Smooth muscle cell (in vitro differentiated cells): ENCODE measurements at regions not wholly inside any gene's neighbourhood (a gene's known extent, or its start where the extent isn't known, plus 50 kb on each side); places are given as distances from the start of the nearest gene placed in this dataset.

Experiments used
- DNase-seq: peaks from one replicate; lab custom pipeline; 2025; ENCODE audit not compliant: unreplicated experiment; lab: John Stamatoyannopoulos, UW
- H2AFZ ChIP-seq: fragments of 200-600 bp; sonication (generic); 2 replicates; pipeline ENCODE4 v1.6.0; 2016; ENCODE audit warnings: antibody characterized with exemption, low read depth, mild to moderate bottlenecking
- H3F3A ChIP-seq: fragments of 200-600 bp; sonication (generic); 2 replicates; pipeline ENCODE4 v1.6.0; 2017; ENCODE audit warnings: antibody characterized with exemption, low read depth
- H3K27ac ChIP-seq: fragments of 200-600 bp; sonication (generic); 2 replicates; pipeline ENCODE4 v1.5.1; 2016; ENCODE audit warnings: low read depth, mild to moderate bottlenecking
- H3K27me3 ChIP-seq: fragments of 200-600 bp; sonication (generic); 2 replicates; pipeline ENCODE4 v1.6.1; 2016; ENCODE audit warnings: low read depth, mild to moderate bottlenecking
- H3K36me3 ChIP-seq: fragments of 200-600 bp; sonication (generic); 2 replicates; pipeline ENCODE4 v1.5.1; 2016; ENCODE audit warnings: low read depth
- H3K4me1 ChIP-seq: fragments of 200-600 bp; sonication (generic); 2 replicates; pipeline ENCODE4 v1.5.1; 2016; ENCODE audit warnings: low read depth
- H3K4me2 ChIP-seq: fragments of 200-600 bp; sonication (generic); 2 replicates; pipeline ENCODE4 v1.6.0; 2016; ENCODE audit warnings: mild to moderate bottlenecking
- H3K4me3 ChIP-seq: fragments of 200-600 bp; sonication (generic); 2 replicates; pipeline ENCODE4 v1.5.1; 2016; ENCODE audit warnings: mild to moderate bottlenecking
- H3K79me2 ChIP-seq: fragments of 200-600 bp; sonication (generic); 2 replicates; pipeline ENCODE4 v1.6.0; 2016; ENCODE audit warnings: low read depth, mild to moderate bottlenecking
- H3K9ac ChIP-seq: fragments of 200-600 bp; sonication (generic); 2 replicates; pipeline ENCODE4 v1.6.0; 2016; ENCODE audit warnings: low read depth
- H3K9me3 ChIP-seq: fragments of 200-600 bp; sonication (generic); replicated peaks from 2 replicates; pipeline ENCODE4 v1.5.1; 2016; ENCODE audit warnings: low read depth
- H4K20me1 ChIP-seq: fragments of 200-600 bp; sonication (generic); 2 replicates; pipeline ENCODE4 v1.6.0; 2016; ENCODE audit warnings: low read depth
- CTCF ChIP-seq: fragments of 200-600 bp; sonication (generic); IDR thresholded peaks from 2 replicates; pipeline ENCODE4 v1.5.1; 2017; ENCODE audit warnings: borderline replicate concordance, mild to moderate bottlenecking, antibody characterized with exemption; ENCODE audit not compliant: insufficient read depth, poor library complexity, severe bottlenecking
- WGBS: methylation state at CpG from one replicate; pipeline ENCODE4 v1.1.7; 2016; ENCODE audit warnings: low lambda C conversion rate; 5-methylcytosine and 5-hydroxymethylcytosine counted together

- TF ChIP-seq CTCF, result no peak
- WGBS, result 95% methylated on average over 2 of the region's 2 CpGs
- no peak for DNase-seq
- Histone ChIP-seq H2AFZ (no peak overlapping the region), H3K27me3 (no peaks in the 10 kb centered on the region), H3K4me2 (no peak overlapping the region), H4K20me1 (no peaks in the 10 kb centered on the region), H3K9ac (no peak overlapping the region), H3K27ac (no peak overlapping the region), H3K36me3 (no peaks in the 10 kb centered on the region), H3K79me2 (no peaks in the 10 kb centered on the region), H3K4me3 (no peak overlapping the region), H3K9me3 (no peaks in the 10 kb centered on the region), H3F3A (no peaks in the 10 kb centered on the region), H3K4me1 (no peaks in the 10 kb centered on the region)
Observed at GRCh38 chr4:38547052-38547451, 116.9 kb upstream of the KLF3 start.

- H3K27me3 ChIP-seq, result no peaks in the 10 kb centered on the region
- no peak for DNase-seq
- no peaks in the 10 kb centered on the region for H3K79me2 ChIP-seq
- no peaks in the 10 kb centered on the region for H3K36me3 ChIP-seq
- no peaks in the 10 kb centered on the region for H3K4me1 ChIP-seq
- TF ChIP-seq CTCF, result no peak
- H3K4me3 ChIP-seq, result no peak overlapping the region
- H4K20me1 ChIP-seq, result no peaks in the 10 kb centered on the region
- H3K9me3 ChIP-seq, result no peaks in the 10 kb centered on the region
- no peak overlapping the region for H3K27ac ChIP-seq
- H3K9ac ChIP-seq, result no peak overlapping the region
- H3K4me2 ChIP-seq, result no peak overlapping the region
- 95% methylated on average over 3 of the region's 3 CpGs for WGBS
- H2AFZ ChIP-seq, result no peak overlapping the region
- H3F3A ChIP-seq, result no peaks in the 10 kb centered on the region
Observed at GRCh38 chr4:38548256-38548655, 115.7 kb upstream of the KLF3 start.

- no peak for DNase-seq
- WGBS, result 84% methylated on average over 6 of the region's 6 CpGs
- no peaks in the 10 kb centered on the region for H4K20me1 ChIP-seq
- H2AFZ ChIP-seq, result no peak overlapping the region
- H3K27ac ChIP-seq, result no peak overlapping the region
- no peak overlapping the region for H3K4me3 ChIP-seq
- no peak overlapping the region for H3K4me2 ChIP-seq
- H3K9me3 ChIP-seq, result peaks cover 7% of the 10 kb centered on the region
- H3K36me3 ChIP-seq, result no peaks in the 10 kb centered on the region
- no peaks in the 10 kb centered on the region for H3F3A ChIP-seq
- no peaks in the 10 kb centered on the region for H3K79me2 ChIP-seq
- no peak overlapping the region for H3K9ac ChIP-seq
- H3K4me1 ChIP-seq, result no peaks in the 10 kb centered on the region
- no peaks in the 10 kb centered on the region for H3K27me3 ChIP-seq
- TF ChIP-seq CTCF, result no peak
Observed at GRCh38 chr4:38559374-38559773, 104.6 kb upstream of the KLF3 start.

GRCh38 chr4:38560340-38560739 is 103.7 kb upstream of the KLF3 start:
- Histone ChIP-seq H3F3A (no peaks in the 10 kb centered on the region), H3K9ac (no peak overlapping the region)
- WGBS, result 84% methylated on average over 6 of the region's 6 CpGs

More at GRCh38 chr4:38560340-38560739, 103.7 kb upstream of the KLF3 start:
- no peak overlapping the region for H3K4me2 ChIP-seq
- no peaks in the 10 kb centered on the region for H4K20me1 ChIP-seq
- H3K4me1 ChIP-seq, result no peaks in the 10 kb centered on the region
- no peaks in the 10 kb centered on the region for H3K79me2 ChIP-seq
- no peak overlapping the region for H3K4me3 ChIP-seq
- no peak overlapping the region for H2AFZ ChIP-seq
- H3K36me3 ChIP-seq, result no peaks in the 10 kb centered on the region
- peaks cover 7% of the 10 kb centered on the region for H3K9me3 ChIP-seq
- TF ChIP-seq CTCF, result no peak
- no peak for DNase-seq
- no peak overlapping the region for H3K27ac ChIP-seq
- H3K27me3 ChIP-seq, result no peaks in the 10 kb centered on the region
